SK-N-SH (cell line): ENCODE measurements at regions not wholly inside any gene's neighbourhood (a gene's known extent, or its start where the extent isn't known, plus 50 kb on each side); places are given as distances from the start of the nearest gene placed in this dataset.

ENCODE experiments used
- CTCF ChIA-PET: fragments of 300-600, 350-600 bp; formaldehyde crosslinking; extraction: SDS; loops from one replicate; lab custom pipeline; 2021; lab: Yijun Ruan, JAX
- POLR2A ChIA-PET: fragments of 350-600 bp; sonication (Branson Sonifier 250); formaldehyde crosslinking; extraction: SDS; loops from one replicate; lab custom pipeline; 2020; ENCODE audit warnings: antibody characterized with exemption, inconsistent platforms; lab: Yijun Ruan, JAX
- DNase-seq: peaks from one replicate; pipeline ENCODE4 v3.0.0; 2012
- H2AFZ ChIP-seq: fragments of 200-600 bp; sonication (generic); 2 replicates; pipeline ENCODE4 v1.8.1; 2016; ENCODE audit warnings: antibody characterized with exemption, mild to moderate bottlenecking, low read depth
- H3F3A ChIP-seq: fragments of 200-600 bp; sonication (generic); replicated peaks from 2 replicates; pipeline ENCODE3; 2016; ENCODE audit warnings: antibody characterized with exemption, mild to moderate bottlenecking; ENCODE audit not compliant: insufficient read depth
- H3K27ac ChIP-seq, 2 experiments: fragments of 200-500 bp in 1 of 2; fragments of 200-600 bp in 1 of 2; sonication (Bioruptor generic) in 1 of 2; sonication (generic), shearing (Covaris generic) in 1 of 2; 2 replicates each; pipeline versions ENCODE4 v1.5.1 to v1.6.1; 2014 to 2016; ENCODE audit warnings: low read depth in 2 of 2, inconsistent platforms in 1 of 2, low read length in 1 of 2, mild to moderate bottlenecking in 1 of 2, mixed read lengths in 1 of 2
- H3K27me3 ChIP-seq: fragments of 200-600 bp; sonication (generic), shearing (Covaris generic); 2 replicates; pipeline ENCODE4 v1.6.1; 2016; ENCODE audit warnings: mixed run types; ENCODE audit not compliant: insufficient read depth
- H3K36me3 ChIP-seq, 2 experiments: fragments of 200-500 bp in 1 of 2; fragments of 200-600 bp in 1 of 2; sonication (Bioruptor generic) in 1 of 2; sonication (generic) in 1 of 2; replicated peaks in 1 of 2; 2 replicates each; pipeline versions ENCODE3 to v1.5.1; 2014 to 2016; ENCODE audit warnings: low read length in 1 of 2, mild to moderate bottlenecking in 1 of 2; ENCODE audit not compliant: insufficient read depth in 2 of 2, control insufficient read depth in 1 of 2
- H3K4me1 ChIP-seq, 2 experiments: fragments of 200-500 bp in 1 of 2; fragments of 200-600 bp in 1 of 2; sonication (Bioruptor generic) in 1 of 2; sonication (generic), shearing (Covaris generic) in 1 of 2; 2 replicates each; pipeline versions ENCODE4 v1.5.1 to v1.6.1; 2014 to 2016; ENCODE audit warnings: low read depth in 1 of 2, low read length in 1 of 2, mixed run types in 1 of 2; ENCODE audit not compliant: insufficient read depth in 2 of 2, control insufficient read depth in 1 of 2
- H3K4me2 ChIP-seq: fragments of 200-600 bp; sonication (generic), shearing (Covaris generic); 2 replicates; pipeline ENCODE4 v1.6.1; 2017; ENCODE audit warnings: mixed run types
- H3K4me3 ChIP-seq, 2 experiments: fragments of 200-500 bp in 1 of 2; fragments of 200-600 bp in 1 of 2; sonication (Bioruptor generic) in 1 of 2; sonication (generic), shearing (Covaris generic) in 1 of 2; 2 replicates each; pipeline versions ENCODE4 v1.5.1 to v1.8.1; 2014 to 2016; ENCODE audit warnings: low read depth in 2 of 2, inconsistent platforms in 1 of 2, low read length in 1 of 2, mild to moderate bottlenecking in 1 of 2, mixed read lengths in 1 of 2, moderate library complexity in 1 of 2
- H3K79me2 ChIP-seq: fragments of 200-600 bp; sonication (generic); 2 replicates; pipeline ENCODE4 v1.8.1; 2017; ENCODE audit warnings: mild to moderate bottlenecking; ENCODE audit not compliant: insufficient read depth
- H3K9ac ChIP-seq: fragments of 200-600 bp; sonication (generic); 2 replicates; pipeline ENCODE4 v1.6.1; 2017; ENCODE audit warnings: mixed run types
- H3K9me2 ChIP-seq: fragments of 200-600 bp; sonication (generic); 2 replicates; pipeline ENCODE4 v1.6.1; 2017; ENCODE audit warnings: mixed run types
- H3K9me3 ChIP-seq: fragments of 200-600 bp; sonication (generic); 2 replicates; pipeline ENCODE4 v1.6.1; 2017; ENCODE audit warnings: mixed run types, mild to moderate bottlenecking, moderate library complexity
- H4K20me1 ChIP-seq: fragments of 200-600 bp; sonication (generic); 2 replicates; pipeline ENCODE4 v1.6.1; 2017; ENCODE audit warnings: mild to moderate bottlenecking, mixed run types; ENCODE audit not compliant: insufficient read depth
- CHD2 ChIP-seq: fragments of 150-350 bp; IDR thresholded peaks from 2 replicates; pipeline ENCODE4 v1.6.1; 2018; ENCODE audit warnings: low read length; ENCODE audit not compliant: partially characterized antibody
- ELF1 ChIP-seq: IDR thresholded peaks from 2 replicates; pipeline ENCODE4 v1.4.0; 2012
- FOSL2 ChIP-seq: IDR thresholded peaks from 2 replicates; pipeline ENCODE4 v1.4.0; 2012; ENCODE audit warnings: low read depth, mild to moderate bottlenecking, moderate library complexity, borderline replicate concordance
- FOXM1 ChIP-seq: IDR thresholded peaks from 2 replicates; pipeline ENCODE4 v1.4.0; 2012; ENCODE audit warnings: low read depth, mild to moderate bottlenecking
- GATA2 ChIP-seq: sonication (generic); formaldehyde crosslinking; IDR thresholded peaks from 2 replicates; pipeline ENCODE4 v1.5.0; 2020; ENCODE audit warnings: mild to moderate bottlenecking, missing genetic modification reagents
- JUND ChIP-seq: IDR thresholded peaks from 2 replicates; pipeline ENCODE4 v1.4.0; 2012
- NFIC ChIP-seq: IDR thresholded peaks from 2 replicates; pipeline ENCODE4 v1.4.0; 2012; ENCODE audit warnings: borderline replicate concordance
- POLR2AphosphoS5 ChIP-seq: IDR thresholded peaks from 2 replicates; pipeline ENCODE4 v1.6.1; 2012; ENCODE audit warnings: low read depth, low read length
- RCOR1 ChIP-seq: fragments of 150-350 bp; IDR thresholded peaks from 2 replicates; pipeline ENCODE4 v1.6.1; 2017; ENCODE audit warnings: antibody characterized with exemption, low read length
- REST ChIP-seq: IDR thresholded peaks from 2 replicates; pipeline ENCODE4 v1.6.1; 2012; ENCODE audit warnings: mild to moderate bottlenecking, low read depth, low read length, moderate library complexity
- RFX5 ChIP-seq: IDR thresholded peaks from 2 replicates; pipeline ENCODE4 v1.6.1; 2012; ENCODE audit warnings: mild to moderate bottlenecking, improper control_type of control experiment, low read length
- RXRA ChIP-seq: IDR thresholded peaks from 2 replicates; pipeline ENCODE4 v1.4.0; 2012; ENCODE audit warnings: low read depth, mild to moderate bottlenecking, borderline replicate concordance
- SIN3A ChIP-seq: IDR thresholded peaks from 2 replicates; pipeline ENCODE4 v1.6.1; 2012; ENCODE audit warnings: low read depth, mild to moderate bottlenecking, low read length, moderate library complexity, borderline replicate concordance
- SMC3 ChIP-seq: IDR thresholded peaks from 2 replicates; pipeline ENCODE4 v1.6.1; 2012; ENCODE audit warnings: low read depth, low read length, improper control_type of control experiment
- TCF12 ChIP-seq: IDR thresholded peaks from 2 replicates; pipeline ENCODE4 v1.4.0; 2012
- TEAD4 ChIP-seq: IDR thresholded peaks from 2 replicates; pipeline ENCODE4 v1.4.0; 2012; ENCODE audit warnings: mild to moderate bottlenecking, borderline replicate concordance; ENCODE audit not compliant: insufficient read depth
- WGBS: methylation state at CpG from one replicate; pipeline ENCODE4 v1.1.6; 2017; ENCODE audit warnings: low lambda C conversion rate; 5-methylcytosine and 5-hydroxymethylcytosine counted together
- TF ChIP-seq, protein P1 (sequence below): fragments of 150-350 bp; IDR thresholded peaks from 2 replicates; pipeline ENCODE4 v1.6.1; 2017; ENCODE audit warnings: antibody characterized with exemption, low read length, low read depth, borderline replicate concordance
- TF ChIP-seq, protein P2 (sequence below): IDR thresholded peaks from 2 replicates; pipeline ENCODE4 v1.4.0; 2012; ENCODE audit warnings: low read depth, borderline replicate concordance

DNA sequence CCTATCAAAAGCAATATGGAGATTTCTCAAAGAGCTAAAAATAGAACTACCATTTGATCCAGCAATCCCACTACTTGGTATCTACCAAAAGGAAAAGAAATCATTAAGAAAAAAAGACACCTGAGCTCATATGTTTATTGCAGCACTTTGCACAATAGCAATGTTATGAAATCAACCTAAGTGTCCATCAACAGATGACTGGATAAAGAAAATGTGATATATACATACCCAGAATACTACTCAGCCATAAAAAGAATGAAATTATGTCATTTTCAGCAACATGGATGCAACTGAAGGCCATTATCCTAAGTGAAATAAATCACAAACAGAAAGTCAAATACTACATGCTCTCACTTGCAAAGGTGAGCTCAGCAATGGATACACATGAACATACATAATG is 1565.5 kb upstream of the RAG2 start:
- H3K36me3 ChIP-seq = no peaks in the 10 kb centered on the region
- H2AFZ ChIP-seq = no peak overlapping the region
- H3K79me2 ChIP-seq = no peaks in the 10 kb centered on the region
- no peaks in the 10 kb centered on the region for H4K20me1 ChIP-seq
- no peaks in the 10 kb centered on the region for H3K9me3 ChIP-seq
- no peak overlapping the region for H3K4me3 ChIP-seq
- no peak for DNase-seq
- TF ChIP-seq NFIC (no peak), TCF12 (no peak), GATA2 (CRISPR knock-in tag) (no peak), RFX5 (no peak), SMC3 (no peak), CHD2 (no peak), FOSL2 (no peak), ELF1 (no peak)
- POLR2A ChIA-PET = no interaction called here
- no peak overlapping the region for H3K9ac ChIP-seq
- H3K4me1 ChIP-seq = no peaks in the 10 kb centered on the region
- H3K9me2 ChIP-seq = no peaks in the 10 kb centered on the region
- H3K27ac ChIP-seq = no peak overlapping the region
- H3K4me2 ChIP-seq = no peak overlapping the region
- H3F3A ChIP-seq = no peaks in the 10 kb centered on the region
- no peaks in the 10 kb centered on the region for H3K27me3 ChIP-seq
- CTCF ChIA-PET = no interaction called here

DNA sequence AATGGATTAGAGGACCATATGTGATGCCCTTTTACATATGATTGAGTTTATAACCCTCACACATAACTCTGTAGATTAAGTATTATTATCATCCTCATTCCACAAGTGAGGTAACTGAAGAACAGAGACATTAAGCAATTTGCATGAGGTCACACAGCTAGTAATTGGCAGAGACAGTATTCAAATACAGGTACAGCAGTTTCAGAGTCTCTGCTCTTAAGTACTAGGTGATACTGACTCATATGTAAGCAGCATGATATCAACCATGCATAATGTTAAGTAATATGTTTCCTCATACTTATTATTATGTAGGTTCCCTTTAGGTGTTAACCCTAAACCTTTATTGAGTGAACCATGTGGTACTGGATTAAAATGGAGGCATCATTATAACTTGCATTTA is 1562.4 kb upstream of the RAG2 start:
- Histone ChIP-seq H3K4me2 (no peak overlapping the region), H3K4me1 (no peaks in the 10 kb centered on the region), H3K27me3 (no peaks in the 10 kb centered on the region), H2AFZ (no peak overlapping the region), H4K20me1 (no peaks in the 10 kb centered on the region), H3K9me2 (no peaks in the 10 kb centered on the region), H3K4me3 (no peak overlapping the region), H3K9me3 (no peaks in the 10 kb centered on the region), H3K27ac (no peak overlapping the region), H3K9ac (no peak overlapping the region), H3F3A (no peaks in the 10 kb centered on the region), H3K79me2 (no peaks in the 10 kb centered on the region)
- POLR2A ChIA-PET = no interaction called here
- CTCF ChIA-PET = no interaction called here
- DNase-seq = no peak
- no peak for TF ChIP-seq RCOR1
- TF ChIP-seq RXRA = no peak
- no peak for TF ChIP-seq FOXM1
- no peak for TF ChIP-seq POLR2AphosphoS5
- no peak for TF ChIP-seq TEAD4
- TF ChIP-seq, all 33 proteins: peak for 0
- no peaks in the 10 kb centered on the region for H3K36me3 ChIP-seq

DNA sequence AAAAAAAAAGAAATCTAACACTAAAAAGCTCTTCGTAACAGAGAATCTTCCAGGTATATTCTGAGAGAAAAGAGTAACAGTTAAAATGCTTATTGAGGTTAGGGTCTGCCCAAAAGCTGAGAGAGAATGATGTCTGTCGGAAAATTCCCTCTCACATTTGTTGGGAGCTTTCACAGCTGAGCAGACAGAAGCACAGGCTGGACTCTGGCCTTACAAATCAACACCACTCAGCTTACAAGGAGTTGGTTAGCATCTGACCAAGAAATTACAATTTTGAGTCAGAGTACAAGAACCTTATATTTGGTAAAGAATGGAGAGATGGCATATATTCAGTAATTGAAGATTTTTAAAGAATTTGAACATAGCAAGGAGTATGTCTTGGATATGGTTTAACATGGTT is 1561.0 kb upstream of the RAG2 start:
- no peaks in the 10 kb centered on the region for H3K27me3 ChIP-seq
- H3F3A ChIP-seq = no peaks in the 10 kb centered on the region
- ChIA-PET CTCF (no interaction called here), POLR2A (no interaction called here)
- DNase-seq = no peak
- no peaks in the 10 kb centered on the region for H3K9me2 ChIP-seq
- no peak overlapping the region for H3K27ac ChIP-seq
- H3K4me3 ChIP-seq = no peak overlapping the region
- H3K9me3 ChIP-seq = no peaks in the 10 kb centered on the region
- no peaks in the 10 kb centered on the region for H3K4me1 ChIP-seq
- H3K79me2 ChIP-seq = no peaks in the 10 kb centered on the region
- H3K4me2 ChIP-seq = no peak overlapping the region
- WGBS = 12% methylated on average over 2 of the region's 2 CpGs
- no peaks in the 10 kb centered on the region for H3K36me3 ChIP-seq
- H2AFZ ChIP-seq = no peak overlapping the region
- TF ChIP-seq RFX5 (no peak), REST (no peak), FOXM1 (no peak), SIN3A (no peak), NFIC (no peak), TEAD4 (no peak), JUND (no peak), SMC3 (no peak), ELF1 (no peak)
- TF ChIP-seq, protein P1, sequence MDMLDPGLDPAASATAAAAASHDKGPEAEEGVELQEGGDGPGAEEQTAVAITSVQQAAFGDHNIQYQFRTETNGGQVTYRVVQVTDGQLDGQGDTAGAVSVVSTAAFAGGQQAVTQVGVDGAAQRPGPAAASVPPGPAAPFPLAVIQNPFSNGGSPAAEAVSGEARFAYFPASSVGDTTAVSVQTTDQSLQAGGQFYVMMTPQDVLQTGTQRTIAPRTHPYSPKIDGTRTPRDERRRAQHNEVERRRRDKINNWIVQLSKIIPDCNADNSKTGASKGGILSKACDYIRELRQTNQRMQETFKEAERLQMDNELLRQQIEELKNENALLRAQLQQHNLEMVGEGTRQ = no peak
- TF ChIP-seq, protein P2, sequence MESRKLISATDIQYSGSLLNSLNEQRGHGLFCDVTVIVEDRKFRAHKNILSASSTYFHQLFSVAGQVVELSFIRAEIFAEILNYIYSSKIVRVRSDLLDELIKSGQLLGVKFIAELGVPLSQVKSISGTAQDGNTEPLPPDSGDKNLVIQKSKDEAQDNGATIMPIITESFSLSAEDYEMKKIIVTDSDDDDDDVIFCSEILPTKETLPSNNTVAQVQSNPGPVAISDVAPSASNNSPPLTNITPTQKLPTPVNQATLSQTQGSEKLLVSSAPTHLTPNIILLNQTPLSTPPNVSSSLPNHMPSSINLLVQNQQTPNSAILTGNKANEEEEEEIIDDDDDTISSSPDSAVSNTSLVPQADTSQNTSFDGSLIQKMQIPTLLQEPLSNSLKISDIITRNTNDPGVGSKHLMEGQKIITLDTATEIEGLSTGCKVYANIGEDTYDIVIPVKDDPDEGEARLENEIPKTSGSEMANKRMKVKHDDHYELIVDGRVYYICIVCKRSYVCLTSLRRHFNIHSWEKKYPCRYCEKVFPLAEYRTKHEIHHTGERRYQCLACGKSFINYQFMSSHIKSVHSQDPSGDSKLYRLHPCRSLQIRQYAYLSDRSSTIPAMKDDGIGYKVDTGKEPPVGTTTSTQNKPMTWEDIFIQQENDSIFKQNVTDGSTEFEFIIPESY = no peak
- H3K9ac ChIP-seq = no peak overlapping the region
- H4K20me1 ChIP-seq = no peaks in the 10 kb centered on the region
